GM18858 (cell line): ENCODE measurements at regions not wholly inside any gene's neighbourhood (a gene's known extent, or its start where the extent isn't known, plus 50 kb on each side); places are given as distances from the start of the nearest gene placed in this dataset.
"Not testable (repeated sequence)": the region's sequence is repeated elsewhere in the genome, so short reads cannot be mapped to it uniquely, and the experiment has no call there.

ENCODE experiments used
- ATAC-seq: cut with Tn5 transposase; IDR thresholded peaks from one replicate; pipeline ENCODE4 v1.9.1; 2021; ENCODE audit not compliant: unreplicated experiment

- ATAC-seq = no peak
Measured at GRCh38 chr12:131192951-131193350, 239.2 kb downstream of the ADGRD1 start.

DNA sequence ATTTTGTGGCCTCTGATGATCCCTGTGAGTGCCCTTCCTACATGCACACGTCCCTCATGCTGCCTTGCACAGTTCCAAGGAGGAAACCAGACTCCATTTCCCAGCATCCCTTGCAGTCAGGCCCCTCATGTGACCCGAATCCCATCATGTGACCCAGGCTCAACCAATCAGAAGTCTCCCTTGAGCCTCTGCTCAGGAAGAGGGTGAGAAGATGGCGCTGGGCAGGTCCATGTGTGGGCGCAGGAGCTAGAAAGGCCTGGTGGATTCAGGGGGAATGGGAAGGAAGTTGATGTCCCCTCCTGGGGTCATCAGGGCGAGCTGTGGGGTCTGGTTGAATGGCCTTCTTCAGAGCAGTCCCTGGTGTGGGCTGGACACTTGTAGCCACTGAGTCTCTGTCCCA lies 240.5 kb downstream of the ADGRD1 start:
- no peak for ATAC-seq

GRCh38 chr12:131195796-131196195 lies 242.1 kb downstream of the ADGRD1 start:
- ATAC-seq = no peak

- no peak for ATAC-seq
Measured at GRCh38 chr12:131196220-131196619, 242.5 kb downstream of the ADGRD1 start.

GRCh38 chr12:131197490-131197889 lies 243.8 kb downstream of the ADGRD1 start:
- no peak for ATAC-seq

- no peak for ATAC-seq
Measured at GRCh38 chr12:131199221-131199620, 245.5 kb downstream of the ADGRD1 start.

GRCh38 chr12:131201912-131202311 lies 248.2 kb downstream of the ADGRD1 start:
- ATAC-seq = not testable (repeated sequence)

GRCh38 chr12:131202592-131203378 lies 249.1 kb downstream of the ADGRD1 start:
- ATAC-seq = no peak

DNA sequence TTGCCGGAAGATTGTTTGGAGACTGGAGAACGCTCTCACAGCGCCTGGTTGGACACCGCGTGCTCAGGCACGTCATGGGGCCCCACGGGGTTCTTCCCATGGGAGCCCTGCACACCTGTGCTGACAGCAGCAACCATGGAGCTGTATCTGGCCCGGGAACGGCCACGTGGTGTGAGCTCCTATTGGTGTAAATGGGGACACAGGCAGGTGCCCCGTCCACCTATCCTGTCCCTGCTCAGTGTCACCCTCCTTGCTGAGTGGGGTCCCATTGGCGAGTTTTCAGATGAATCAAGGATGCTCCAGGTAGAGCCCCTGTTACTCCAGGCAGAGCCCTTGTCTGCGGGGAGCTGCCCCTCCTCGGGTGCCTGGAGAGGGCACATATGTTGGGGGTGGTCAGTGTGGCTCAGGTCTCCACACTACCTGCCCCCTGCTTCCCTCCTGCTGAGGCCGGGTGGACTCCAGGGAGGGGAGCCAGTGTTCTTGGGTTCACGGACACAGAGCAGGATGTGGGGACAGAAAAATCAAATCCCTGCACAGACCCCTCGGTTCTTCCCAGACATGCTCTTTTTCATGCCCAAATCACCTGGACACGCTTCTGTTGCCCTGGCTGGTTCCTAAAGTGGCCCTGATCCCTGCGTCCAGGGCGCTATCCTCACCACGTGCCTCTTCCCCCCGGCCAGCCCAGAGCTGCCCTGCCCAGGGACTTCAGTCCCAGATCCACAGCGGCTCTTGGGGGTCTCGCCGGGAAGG lies 250.1 kb downstream of the ADGRD1 start:
- no peak for ATAC-seq

DNA sequence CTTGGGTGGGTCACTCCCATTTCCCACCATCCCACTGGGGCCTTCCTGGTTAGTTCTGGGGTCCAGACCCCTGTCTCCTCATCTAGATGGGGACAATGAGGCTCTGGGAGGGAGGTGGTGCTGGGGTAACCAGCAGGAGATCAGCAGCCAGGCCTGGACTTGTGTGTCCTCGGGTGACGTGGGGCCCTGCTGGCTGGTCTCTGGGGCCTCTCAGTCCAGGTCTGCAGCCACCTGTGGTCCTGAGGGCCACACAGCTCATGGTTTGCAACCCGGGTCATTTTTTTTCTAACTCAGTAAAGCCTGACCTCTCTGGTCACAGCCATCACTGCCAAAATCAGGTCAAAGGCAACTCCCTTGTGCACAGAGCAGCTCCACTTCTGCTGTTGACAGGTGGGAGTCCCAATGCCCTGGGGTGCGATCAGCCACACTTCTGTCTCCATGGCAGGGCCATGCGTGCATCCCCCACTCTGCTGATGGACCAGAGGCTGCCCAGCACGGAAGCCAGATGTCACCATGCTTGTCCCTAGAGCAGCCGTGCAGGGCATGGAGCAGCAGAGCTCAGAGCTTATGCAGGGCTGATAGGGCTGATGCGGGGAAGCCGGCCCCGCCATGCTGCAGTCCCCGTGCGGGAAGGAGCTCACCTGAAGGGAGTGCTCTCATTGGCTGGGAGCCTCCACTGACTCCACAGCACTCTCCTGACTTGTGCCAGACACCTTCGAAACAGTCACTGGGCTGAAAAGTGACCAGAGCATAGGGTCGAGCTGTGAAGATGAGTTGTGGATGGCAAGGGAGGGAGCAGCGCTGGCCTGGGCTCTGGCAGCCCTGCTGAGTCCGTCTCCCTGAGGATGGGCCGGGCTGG lies 250.9 kb downstream of the ADGRD1 start:
- ATAC-seq = no peak

GRCh38 chr12:131205275-131205933 lies 251.7 kb downstream of the ADGRD1 start:
- not testable (repeated sequence) for ATAC-seq

DNA sequence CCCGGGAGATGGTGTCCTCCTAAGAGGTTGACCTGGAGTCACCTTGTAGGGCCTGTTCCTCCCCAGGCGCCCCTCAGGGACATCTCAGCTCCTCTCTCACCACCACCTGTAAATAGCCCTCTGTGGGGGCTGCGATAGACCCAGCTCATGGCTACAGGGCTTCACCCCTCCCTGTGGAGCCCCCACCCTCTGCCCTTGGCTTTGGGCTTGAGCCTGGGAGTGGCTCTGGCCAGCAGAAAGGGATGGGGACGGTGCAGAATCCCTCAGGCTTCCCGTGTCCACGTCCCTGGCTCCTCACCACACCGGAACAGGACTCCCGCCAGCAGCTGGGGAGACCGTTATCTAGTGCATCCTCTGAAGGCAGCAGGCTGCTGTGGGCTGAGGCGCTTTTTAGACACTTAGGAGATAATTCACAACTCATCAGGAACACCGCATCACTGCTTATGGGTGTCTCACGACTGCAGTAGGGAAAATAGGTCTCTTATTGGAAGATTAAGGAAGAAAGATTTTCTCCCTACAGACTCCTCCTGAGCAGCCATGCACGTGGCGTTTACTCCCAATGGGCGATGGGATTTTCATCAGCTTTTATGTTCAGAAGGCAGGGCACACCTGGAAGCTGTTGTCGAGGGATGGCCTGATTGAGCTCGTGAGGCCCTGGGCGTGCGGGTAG lies 253.1 kb downstream of the ADGRD1 start:
- not testable (repeated sequence) for ATAC-seq

DNA sequence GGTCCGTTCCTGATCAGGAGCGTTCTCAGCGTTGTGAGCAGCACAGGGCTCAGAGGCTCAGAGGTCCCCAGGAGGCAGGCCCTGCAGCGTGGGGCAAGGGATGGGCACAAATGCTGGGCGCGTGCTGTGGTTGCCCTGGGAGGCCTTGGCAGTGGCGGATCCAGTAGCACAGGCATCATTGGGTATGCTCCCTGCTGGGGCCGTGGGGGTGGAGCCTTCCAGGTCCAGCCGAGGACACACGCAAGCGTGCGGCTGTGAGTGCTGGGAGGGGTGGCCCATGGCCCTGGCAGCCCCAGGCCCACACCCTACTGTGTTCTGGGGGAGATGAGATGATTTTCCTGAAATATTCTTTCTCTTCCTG lies 253.6 kb downstream of the ADGRD1 start:
- ATAC-seq = not testable (repeated sequence)

DNA sequence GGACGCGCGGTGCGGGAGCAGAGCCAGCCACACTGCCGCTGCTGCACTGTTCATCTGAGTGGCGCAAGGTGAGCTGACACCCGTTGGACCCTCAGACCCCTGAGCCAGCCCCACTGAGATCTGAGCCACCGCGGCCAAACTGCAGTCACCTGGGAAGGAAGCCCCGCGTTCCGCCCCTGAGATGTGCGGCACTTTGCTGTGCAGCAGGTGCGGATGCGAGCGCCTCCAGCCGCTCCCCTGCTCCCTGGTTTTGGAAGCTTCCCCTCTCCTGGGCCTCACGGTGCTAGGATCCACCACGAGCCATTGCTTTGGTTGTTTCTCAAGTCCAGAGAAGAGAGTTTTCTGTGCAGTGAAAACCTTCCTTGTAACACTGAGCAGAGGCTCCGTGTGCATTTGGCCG lies 254.1 kb downstream of the ADGRD1 start:
- not testable (repeated sequence) for ATAC-seq

- ATAC-seq = no peak
Measured at GRCh38 chr12:131208425-131208824, 254.7 kb downstream of the ADGRD1 start.

DNA sequence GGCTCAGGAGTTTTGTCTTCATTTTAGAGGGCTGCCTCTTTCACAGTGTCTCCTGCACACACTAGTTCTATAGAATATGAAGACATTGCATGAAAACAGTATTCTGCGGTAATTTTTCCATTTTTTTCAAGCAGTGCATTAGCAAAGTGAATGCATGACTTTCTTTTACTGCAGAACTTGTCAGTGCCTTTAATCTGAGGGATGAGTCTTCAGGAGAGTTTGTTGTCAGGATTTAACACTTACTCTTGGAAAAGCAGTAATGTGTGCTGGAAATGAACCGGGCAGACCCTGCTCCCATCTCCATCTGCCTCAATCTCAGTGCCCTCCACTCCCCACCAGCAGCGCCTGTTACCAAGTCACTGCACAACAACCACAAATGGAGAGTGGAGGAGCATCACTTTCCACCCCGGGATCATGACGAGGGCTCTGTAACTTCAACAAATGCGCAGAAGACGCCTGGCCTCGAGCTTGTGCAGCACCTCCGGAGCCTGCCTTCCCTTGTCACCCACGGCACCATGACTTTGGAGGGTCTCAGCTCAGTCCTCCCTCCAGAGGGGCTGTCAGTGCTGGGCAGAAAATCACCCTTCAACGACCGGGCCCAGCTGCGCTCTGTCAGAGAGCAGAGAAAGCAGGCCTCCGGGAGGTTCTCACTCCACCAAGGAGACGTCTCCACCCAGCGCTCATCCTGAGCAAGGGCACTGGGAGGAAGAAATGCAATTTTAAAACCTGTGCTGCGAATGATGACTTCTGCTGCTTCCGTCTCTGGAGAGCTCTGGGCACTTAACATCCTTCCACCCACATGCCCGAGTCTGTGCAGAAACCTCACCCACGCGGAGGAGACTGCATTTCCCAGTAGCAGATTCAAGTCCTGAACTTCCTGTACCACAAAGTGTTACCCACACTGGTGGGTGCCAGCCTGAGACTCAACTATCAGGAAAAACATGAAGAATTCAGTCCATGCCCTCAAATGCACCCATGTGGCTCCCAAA lies 255.7 kb downstream of the ADGRD1 start:
- ATAC-seq = no peak

- ATAC-seq = no peak
Measured at GRCh38 chr12:131210506-131211339, 257.0 kb downstream of the ADGRD1 start.

DNA sequence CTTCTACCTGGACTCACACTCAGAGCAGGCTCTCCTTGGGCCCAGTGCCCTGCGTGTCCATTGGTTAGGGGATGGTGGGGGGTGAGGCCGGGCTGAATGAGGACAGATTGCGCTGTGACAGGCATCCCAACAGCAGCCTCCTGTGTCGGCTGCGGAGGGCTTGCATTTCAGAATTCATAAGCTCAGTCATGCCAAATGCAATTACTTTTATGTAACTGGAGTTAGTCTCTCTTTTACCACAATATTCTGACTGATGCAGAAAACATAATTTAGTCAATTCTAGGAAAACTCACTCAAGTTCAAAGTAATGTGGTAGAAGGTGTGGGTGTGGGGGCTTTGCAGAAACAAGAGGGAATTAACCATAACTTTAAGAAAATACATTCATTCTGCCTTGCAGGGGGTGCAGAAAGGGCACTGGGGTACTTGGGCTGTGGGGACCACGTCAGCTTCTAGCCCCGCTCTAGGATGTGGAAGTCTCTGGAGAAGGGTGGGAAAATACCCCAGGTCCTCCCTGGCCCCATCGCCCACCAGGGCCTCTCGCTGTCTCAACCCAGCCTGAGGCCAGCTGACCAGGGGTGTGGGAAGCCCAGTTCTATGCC lies 257.7 kb downstream of the ADGRD1 start:
- no peak for ATAC-seq
